ENCODE measurements at regions not wholly inside any gene's neighbourhood (a gene's known extent, or its start where the extent isn't known, plus 50 kb on each side); places are given as distances from the start of the nearest gene placed in this dataset.

DNA sequence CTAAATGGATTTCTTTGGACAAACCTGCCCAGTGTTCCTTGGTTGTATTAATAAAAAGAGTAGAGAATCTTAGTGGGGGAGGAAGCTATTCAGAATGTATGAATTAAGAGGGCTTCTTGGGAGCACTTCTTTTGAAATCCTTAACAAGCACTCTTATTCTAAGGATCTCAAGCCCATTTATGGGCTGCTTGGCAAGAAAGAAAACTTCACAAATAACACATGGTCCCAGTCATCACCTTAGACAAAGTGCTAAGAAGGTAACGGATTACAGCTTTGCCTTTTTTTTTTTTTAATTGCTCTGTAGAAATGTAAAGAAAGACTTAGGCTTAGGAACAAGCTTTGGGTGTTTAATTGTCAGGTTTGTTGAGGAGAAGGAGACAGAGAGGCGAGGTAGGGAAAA is 76.6 kb upstream of the IPO9 start:
- TF ChIP-seq, protein P1, sequence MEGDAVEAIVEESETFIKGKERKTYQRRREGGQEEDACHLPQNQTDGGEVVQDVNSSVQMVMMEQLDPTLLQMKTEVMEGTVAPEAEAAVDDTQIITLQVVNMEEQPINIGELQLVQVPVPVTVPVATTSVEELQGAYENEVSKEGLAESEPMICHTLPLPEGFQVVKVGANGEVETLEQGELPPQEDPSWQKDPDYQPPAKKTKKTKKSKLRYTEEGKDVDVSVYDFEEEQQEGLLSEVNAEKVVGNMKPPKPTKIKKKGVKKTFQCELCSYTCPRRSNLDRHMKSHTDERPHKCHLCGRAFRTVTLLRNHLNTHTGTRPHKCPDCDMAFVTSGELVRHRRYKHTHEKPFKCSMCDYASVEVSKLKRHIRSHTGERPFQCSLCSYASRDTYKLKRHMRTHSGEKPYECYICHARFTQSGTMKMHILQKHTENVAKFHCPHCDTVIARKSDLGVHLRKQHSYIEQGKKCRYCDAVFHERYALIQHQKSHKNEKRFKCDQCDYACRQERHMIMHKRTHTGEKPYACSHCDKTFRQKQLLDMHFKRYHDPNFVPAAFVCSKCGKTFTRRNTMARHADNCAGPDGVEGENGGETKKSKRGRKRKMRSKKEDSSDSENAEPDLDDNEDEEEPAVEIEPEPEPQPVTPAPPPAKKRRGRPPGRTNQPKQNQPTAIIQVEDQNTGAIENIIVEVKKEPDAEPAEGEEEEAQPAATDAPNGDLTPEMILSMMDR (conservative IDR thresholded peaks at IDR 0.05; ENCODE audit: low read depth, low read length): no peak
- TF ChIP-seq EZH2 (IDR thresholded peaks at IDR 0.05; ENCODE audit: borderline replicate concordance, low read depth, low read length, poor library complexity, severe bottlenecking): no peak
